Ovary (tissue), 7 donors: ENCODE measurements at regions not wholly inside any gene's neighbourhood (a gene's known extent, or its start where the extent isn't known, plus 50 kb on each side); places are given as distances from the start of the nearest gene placed in this dataset.

Experiments used
- DNase-seq, 5 donors: peaks; one replicate each; pipeline ENCODE4 v3.0.0-alpha.2; 2019 to 2020
- H3K27ac ChIP-seq, 2 donors: fragments of 200-600 bp; one replicate each; pipeline versions ENCODE4 v1.5.1 to v1.8.0; 2019 to 2022
- H3K27me3 ChIP-seq: fragments of 200-600 bp; one replicate; pipeline ENCODE4 v1.8.0; 2022
- H3K36me3 ChIP-seq: fragments of 200-600 bp; sonication (generic); one replicate; pipeline ENCODE4 v1.5.1; 2019
- H3K4me1 ChIP-seq: one replicate; pipeline ENCODE4 v1.8.1; 2013; ENCODE audit warnings: mild to moderate bottlenecking, moderate library complexity; ENCODE audit not compliant: insufficient read depth
- H3K4me3 ChIP-seq: fragments of 200-600 bp; sonication (generic); one replicate; pipeline ENCODE4 v1.5.1; 2017
- H3K9me3 ChIP-seq, 2 donors: fragments of 200-600 bp in 1 of 2; sonication (generic) in 1 of 2; one replicate each; pipeline versions ENCODE4 v1.5.1 to v1.8.1; 2013 to 2019; ENCODE audit warnings: mild to moderate bottlenecking in 1 of 2, moderate library complexity in 1 of 2
- CTCF ChIP-seq, 3 donors: fragments of 450-650 bp in 2 of 3; fragments of 200-600 bp in 1 of 3; IDR thresholded peaks; one replicate each; pipeline versions ENCODE4 v1.5.1 to v1.8.0; 2016 to 2022; ENCODE audit warnings: antibody characterized with exemption in 3 of 3, mild to moderate bottlenecking in 1 of 3
- EP300 ChIP-seq: sonication (generic); formaldehyde crosslinking; IDR thresholded peaks from one replicate; pipeline ENCODE4 v1.6.1; 2017; ENCODE audit warnings: antibody characterized with exemption
- POLR2A ChIP-seq: fragments of 450-650 bp; IDR thresholded peaks from one replicate; pipeline ENCODE4 v1.6.1; 2017; ENCODE audit warnings: antibody characterized with exemption, mild to moderate bottlenecking, moderate library complexity
- WGBS, 3 donors: extraction: QIAGEN DNeasy Blood & Tissue Kit in 1 of 3; methylation state at CpG; one replicate each; pipeline versions ENCODE4 v1.1.5 to v1.1.7; 2013 to 2017; 5-methylcytosine and 5-hydroxymethylcytosine counted together
- intact Hi-C, 4 donors: fragments of 100-400 bp; cut with DNase I; formaldehyde crosslinking; loops; one replicate each; pipeline versions ENCODE4 v1.11.0 to v1.15.1; 2022 to 2023
- donor health status: DM: no; HTN: no; CAD: no; lungs with moderate emphysema.
- donor health status: DM: no; HTN: no; CAD: no.
- donor health status: Bipolar disorder and iron deficiency.
- donor health status: DM: no; HTN: no; CAD: no.
- donor health status: DM: yes; HTN: yes; CAD: no.

GRCh38 chr10:117449636-117450035 is 74.4 kb upstream of the PDZD8 start:
- H3K9me3 ChIP-seq, result peaks cover 0 to 3% of the 10 kb centered on the region in 2 donors
- H3K36me3 ChIP-seq, result no peaks in the 10 kb centered on the region
- TF ChIP-seq POLR2A, result no peak
- no peak for TF ChIP-seq EP300
- TF ChIP-seq CTCF (IDR thresholded peaks at IDR 0.05), result no peak
- H3K27ac ChIP-seq, result no peak overlapping the region
- 60 to 71% (median 66%) methylated on average over 6 of the region's 6 CpGs for WGBS, 3 donors
- H3K27me3 ChIP-seq, result no peaks in the 10 kb centered on the region
- H3K4me3 ChIP-seq, result no peak overlapping the region
- peaks cover 2% of the 10 kb centered on the region for H3K4me1 ChIP-seq
- DNase-seq, result no peak
- intact Hi-C loops, result loop anchor here in 1 of 4 donors (10.0 kb wide), 1 partner anchor 85 kb away; no protein-coding TSS in a partner anchor

DNA sequence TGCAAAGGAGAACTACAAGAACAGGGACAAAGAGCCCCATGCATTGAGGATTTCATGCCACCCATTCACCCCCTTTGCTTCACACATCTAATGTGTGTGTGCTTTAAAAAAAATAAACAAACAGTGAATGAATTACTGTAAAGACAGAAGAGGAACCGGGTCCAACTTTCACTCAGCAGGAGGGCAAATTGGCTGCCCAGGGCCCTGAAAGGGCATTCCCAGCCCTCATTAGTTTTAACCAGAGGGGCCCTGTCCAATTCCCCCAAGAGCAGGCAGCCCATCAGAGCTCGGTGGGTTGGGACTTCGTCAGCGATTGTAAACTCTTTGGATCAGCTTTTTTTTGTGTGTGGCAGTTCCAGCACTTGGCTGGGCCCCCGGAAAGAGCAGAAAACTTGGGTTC is 73.6 kb upstream of the PDZD8 start:
- no peak for DNase-seq
- Histone ChIP-seq H3K9me3 (no peaks in the 10 kb centered on the region), H3K36me3 (no peaks in the 10 kb centered on the region), H3K4me1 (peaks cover 2% of the 10 kb centered on the region), H3K27me3 (no peaks in the 10 kb centered on the region), H3K4me3 (no peak overlapping the region), H3K27ac (no peak overlapping the region)
- no peak for TF ChIP-seq EP300
- TF ChIP-seq CTCF (IDR thresholded peaks at IDR 0.05), result no peak
- no peak for TF ChIP-seq POLR2A
- intact Hi-C loops, result loop anchor here in 1 of 4 donors (10.0 kb wide), 1 partner anchor 86 kb away; no protein-coding TSS in a partner anchor
- WGBS, 3 donors, result 13 to 20% (median 15%) methylated on average over 5 of the region's 5 CpGs

DNA sequence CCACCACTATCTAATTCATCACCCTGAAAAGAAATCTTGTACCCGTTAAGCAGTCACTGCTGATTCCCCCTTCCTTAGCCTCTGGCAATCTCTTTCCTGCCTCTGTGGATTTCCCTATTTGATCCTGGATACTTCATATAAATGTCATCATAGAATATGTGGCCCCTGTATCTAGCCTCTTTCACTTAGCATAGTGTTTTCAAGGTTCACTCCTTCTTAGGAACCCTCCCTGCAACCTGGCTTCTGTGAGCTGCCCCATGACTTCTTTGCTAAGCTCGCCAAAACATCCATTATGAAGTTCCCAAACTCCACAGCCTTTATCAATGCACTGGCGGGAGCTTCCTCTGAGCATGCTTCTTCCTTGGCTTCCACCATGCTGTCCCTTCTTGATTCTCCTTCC is 70.8 kb upstream of the PDZD8 start:
- no peaks in the 10 kb centered on the region for H3K36me3 ChIP-seq
- intact Hi-C loops, result loop anchor here in 1 of 4 donors (10.0 kb wide), 1 partner anchor 89 kb away; no protein-coding TSS in a partner anchor
- no peak overlapping the region for H3K27ac ChIP-seq
- WGBS, 3 donors, result 82 to 94% (median 93%) methylated on average over 3 of the region's 3 CpGs
- peaks cover 2% of the 10 kb centered on the region for H3K4me1 ChIP-seq
- no peaks in the 10 kb centered on the region for H3K27me3 ChIP-seq
- no peak overlapping the region for H3K4me3 ChIP-seq
- no peak for TF ChIP-seq CTCF (IDR thresholded peaks at IDR 0.05)
- no peaks in the 10 kb centered on the region for H3K9me3 ChIP-seq
- no peak for DNase-seq

- H3K36me3 ChIP-seq, result no peaks in the 10 kb centered on the region
- intact Hi-C loops, result loop anchor here in 1 of 4 donors (10.0 kb wide), 1 partner anchor 90 kb away; no protein-coding TSS in a partner anchor
- peaks cover 2% of the 10 kb centered on the region for H3K4me1 ChIP-seq
- no peaks in the 10 kb centered on the region for H3K27me3 ChIP-seq
- no peak overlapping the region for H3K27ac ChIP-seq
- DNase-seq, result no peak
- no peaks in the 10 kb centered on the region for H3K9me3 ChIP-seq
- no peak for TF ChIP-seq POLR2A
- TF ChIP-seq EP300, result no peak
- no peak for TF ChIP-seq CTCF (IDR thresholded peaks at IDR 0.05)
- H3K4me3 ChIP-seq, result no peak overlapping the region
- 91 to 98% (median 98%) methylated on average over 4 of the region's 4 CpGs for WGBS, 3 donors
Observed at GRCh38 chr10:117444497-117445040, 69.3 kb upstream of the PDZD8 start.
